GM12874 (cell line): ENCODE measurements at regions not wholly inside any gene's neighbourhood (a gene's known extent, or its start where the extent isn't known, plus 50 kb on each side); places are given as distances from the start of the nearest gene placed in this dataset.
A peak's percentile ranks its signal among the peaks of the same experiment; 100 is the strongest.

Experiments used
- TF ChIP-seq, protein P1 (sequence below): IDR thresholded peaks from 2 replicates; pipeline ENCODE4 v1.5.1; 2011; ENCODE audit warnings: low read depth, mild to moderate bottlenecking, control low read depth, low read length, moderate library complexity; ENCODE audit not compliant: insufficient read depth

DNA sequence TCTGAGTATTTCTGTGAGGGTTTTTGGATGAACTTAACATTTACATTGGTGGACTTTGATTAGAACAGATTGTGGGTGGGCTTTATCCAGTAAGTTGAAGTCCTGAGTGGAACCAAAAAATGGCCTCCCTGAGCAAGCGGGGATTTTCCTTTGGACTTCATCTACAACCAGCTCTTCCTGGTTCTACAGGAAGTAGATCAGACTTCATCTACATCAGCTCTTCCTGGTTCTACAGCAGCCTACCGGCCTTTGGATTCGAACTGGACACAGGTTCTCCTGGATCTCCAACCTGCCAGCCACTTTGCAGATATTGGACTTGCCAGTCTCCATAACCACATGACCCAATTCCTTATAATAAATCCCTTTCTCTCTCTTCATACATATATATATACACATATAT lies 79.9 kb upstream of the STK39 start:
- TF ChIP-seq, protein P1, sequence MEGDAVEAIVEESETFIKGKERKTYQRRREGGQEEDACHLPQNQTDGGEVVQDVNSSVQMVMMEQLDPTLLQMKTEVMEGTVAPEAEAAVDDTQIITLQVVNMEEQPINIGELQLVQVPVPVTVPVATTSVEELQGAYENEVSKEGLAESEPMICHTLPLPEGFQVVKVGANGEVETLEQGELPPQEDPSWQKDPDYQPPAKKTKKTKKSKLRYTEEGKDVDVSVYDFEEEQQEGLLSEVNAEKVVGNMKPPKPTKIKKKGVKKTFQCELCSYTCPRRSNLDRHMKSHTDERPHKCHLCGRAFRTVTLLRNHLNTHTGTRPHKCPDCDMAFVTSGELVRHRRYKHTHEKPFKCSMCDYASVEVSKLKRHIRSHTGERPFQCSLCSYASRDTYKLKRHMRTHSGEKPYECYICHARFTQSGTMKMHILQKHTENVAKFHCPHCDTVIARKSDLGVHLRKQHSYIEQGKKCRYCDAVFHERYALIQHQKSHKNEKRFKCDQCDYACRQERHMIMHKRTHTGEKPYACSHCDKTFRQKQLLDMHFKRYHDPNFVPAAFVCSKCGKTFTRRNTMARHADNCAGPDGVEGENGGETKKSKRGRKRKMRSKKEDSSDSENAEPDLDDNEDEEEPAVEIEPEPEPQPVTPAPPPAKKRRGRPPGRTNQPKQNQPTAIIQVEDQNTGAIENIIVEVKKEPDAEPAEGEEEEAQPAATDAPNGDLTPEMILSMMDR: no peak

DNA sequence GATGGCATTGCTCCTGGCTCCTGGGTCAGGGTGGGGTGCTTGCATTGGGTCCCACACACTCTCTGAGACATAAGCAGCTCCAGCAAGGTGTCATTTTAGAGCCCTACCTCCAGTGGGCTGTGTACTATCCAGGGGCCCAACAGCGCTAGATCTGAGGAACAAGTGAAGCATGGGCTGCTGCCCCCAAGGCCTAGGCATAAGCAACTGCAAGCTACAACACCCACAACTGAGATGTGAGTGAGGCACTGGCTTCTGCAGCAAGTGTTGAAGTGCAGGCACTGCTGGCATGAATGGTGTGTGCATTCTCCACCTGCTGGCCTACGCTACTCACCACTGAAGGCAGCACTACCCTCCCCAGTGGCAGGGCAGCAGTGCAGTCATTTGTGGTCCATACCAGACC lies 81.0 kb upstream of the STK39 start:
- TF ChIP-seq, protein P1: no peak

DNA sequence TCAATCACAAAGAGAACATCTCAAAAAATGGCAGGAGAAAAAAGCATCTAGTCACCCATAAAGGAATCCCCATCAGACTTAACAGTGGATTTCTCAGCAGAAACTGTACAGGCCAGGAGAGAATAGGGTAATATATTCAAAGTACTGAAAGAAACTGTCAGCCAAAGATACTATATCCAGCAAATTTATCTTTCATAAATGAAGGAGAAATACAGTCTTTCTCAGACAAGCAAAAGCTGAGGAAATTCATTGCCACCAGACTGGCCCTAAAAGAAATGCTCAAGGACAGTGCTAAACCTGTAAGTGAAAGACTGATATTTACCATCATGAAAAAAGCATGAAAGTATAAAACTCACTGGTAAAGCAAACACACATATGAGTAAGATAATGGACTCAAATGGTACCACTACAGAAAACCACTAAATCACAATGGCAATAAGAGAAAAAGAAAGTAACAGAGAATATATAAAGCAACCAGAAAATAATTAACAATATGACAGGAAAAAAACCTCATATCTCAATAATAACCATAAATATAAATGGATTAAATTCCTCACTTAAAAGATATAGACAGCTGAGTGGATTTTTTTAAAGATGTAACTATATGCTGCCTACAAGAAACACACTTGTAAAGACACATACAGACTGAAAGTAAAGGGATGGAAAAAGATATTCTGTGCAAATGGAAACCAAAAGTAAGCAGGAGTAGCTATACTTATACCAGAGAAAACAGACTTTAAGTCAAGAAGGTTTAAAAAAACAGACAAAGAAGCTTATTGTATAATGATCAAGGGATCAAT lies 83.4 kb upstream of the STK39 start:
- TF ChIP-seq, protein P1: no peak

DNA sequence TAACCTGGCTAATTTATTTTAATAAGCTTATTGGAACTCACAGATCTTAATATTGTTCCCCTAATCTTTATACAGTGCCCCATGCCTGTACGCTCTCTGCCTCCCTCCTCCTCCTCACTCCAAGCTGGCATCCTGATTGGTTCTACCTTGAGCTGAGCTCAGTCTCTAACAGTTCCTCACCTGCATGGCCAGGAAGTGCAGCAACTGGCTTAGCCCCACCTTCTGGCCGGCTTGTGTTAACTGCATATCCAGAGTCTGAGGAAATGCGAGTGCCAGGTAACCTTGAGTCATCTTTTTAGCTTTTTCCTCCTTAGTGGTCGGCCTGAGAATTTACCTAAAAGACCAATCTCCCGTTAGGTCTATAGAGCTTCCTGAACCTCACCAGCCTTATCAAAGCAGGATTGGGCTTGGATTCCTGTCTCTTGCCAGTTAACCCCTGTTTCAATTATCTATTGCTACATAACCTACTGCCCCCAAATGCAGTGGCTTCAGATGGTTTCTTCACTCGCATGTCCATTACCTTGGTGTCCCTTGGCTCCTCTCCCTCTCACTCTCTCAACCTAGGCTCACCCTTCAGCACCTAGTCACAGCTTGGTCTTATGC lies 89.5 kb upstream of the STK39 start:
- TF ChIP-seq, protein P1: peak; percentile 51

DNA sequence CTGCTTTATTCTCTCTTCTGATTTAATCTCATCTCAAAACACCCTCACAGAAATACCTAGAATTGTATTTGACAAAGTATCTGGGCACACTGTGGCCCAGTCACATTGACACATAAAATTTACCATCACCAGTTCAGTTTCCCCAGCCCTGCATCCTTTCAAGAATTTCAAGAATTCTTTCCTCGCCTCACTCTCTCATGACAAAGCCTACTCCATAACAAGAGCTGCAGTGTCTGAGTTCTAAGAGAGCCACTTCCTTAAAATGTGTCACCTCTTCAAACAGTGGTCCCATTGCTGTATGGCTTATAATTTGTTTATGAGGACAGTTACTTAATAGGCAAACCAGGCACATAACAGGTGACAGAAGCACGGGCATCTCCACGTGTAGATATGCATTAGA lies 90.9 kb upstream of the STK39 start:
- TF ChIP-seq, protein P1: no peak

DNA sequence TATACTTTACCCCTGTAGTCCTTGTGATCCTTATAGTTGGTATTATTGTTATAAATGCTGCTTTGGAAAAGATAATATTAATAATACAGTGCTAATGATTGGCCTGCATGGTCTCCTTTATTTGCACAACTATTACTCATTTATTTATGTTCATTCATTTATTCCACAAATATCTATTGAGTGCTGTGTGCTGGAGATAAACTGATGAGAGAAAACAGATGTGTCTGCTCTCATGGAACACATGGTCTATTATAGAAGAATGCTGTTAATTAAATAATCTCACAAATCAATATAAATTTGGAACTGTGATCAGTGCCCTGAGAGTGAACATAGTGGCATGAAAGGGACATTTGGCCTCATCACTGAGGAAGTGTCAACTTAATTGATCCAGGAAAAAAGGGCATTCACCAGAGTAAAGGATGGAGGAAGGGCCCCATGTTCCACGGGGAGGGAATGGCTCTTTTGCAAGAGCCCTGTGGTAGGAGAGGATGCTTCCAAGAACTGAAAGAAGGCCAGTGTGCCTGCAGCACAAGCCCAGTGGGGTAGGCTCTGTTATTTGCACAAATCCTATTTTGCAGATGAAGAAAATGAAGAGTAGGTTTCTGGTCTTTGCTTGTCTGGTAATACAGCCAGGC lies 91.5 kb upstream of the STK39 start:
- TF ChIP-seq, protein P1: no peak

DNA sequence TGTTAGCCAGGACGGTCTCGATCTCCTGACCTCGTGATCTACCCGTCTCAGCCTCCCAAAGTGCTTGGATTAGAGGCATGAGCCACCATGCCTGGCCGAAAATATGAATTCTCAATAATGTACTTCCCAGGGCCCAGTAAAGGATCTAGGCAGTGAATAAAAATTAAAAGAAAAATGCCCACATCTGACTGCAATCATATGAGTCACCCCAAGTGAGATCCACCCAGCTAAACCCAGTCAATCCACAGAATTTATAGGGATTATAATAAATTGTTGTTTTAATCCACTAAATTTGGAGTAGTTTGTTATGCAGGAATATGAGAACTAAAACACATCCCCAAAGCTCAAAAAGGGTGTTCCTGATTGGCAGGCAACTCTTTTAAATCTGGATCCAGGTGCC lies 93.5 kb upstream of the STK39 start:
- TF ChIP-seq, protein P1: no peak
